SU-DHL-6 (cell line): ENCODE measurements at regions not wholly inside any gene's neighbourhood (a gene's known extent, or its start where the extent isn't known, plus 50 kb on each side); places are given as distances from the start of the nearest gene placed in this dataset.

ENCODE experiments used
- EZH2phosphoT487 ChIP-seq: fragments of 200-600 bp; sonication (generic), shearing (Covaris generic); conservative IDR thresholded peaks from 2 replicates; pipeline ENCODE4 v1.6.1; 2018; ENCODE audit warnings: mild to moderate bottlenecking, antibody characterized with exemption, low read length, moderate library complexity, mixed read lengths
- TF ChIP-seq, protein P1 (sequence below): fragments of 200-600 bp; sonication (generic); IDR thresholded peaks from one replicate; pipeline ENCODE4 v1.5.1; 2017; ENCODE audit warnings: antibody characterized with exemption, mild to moderate bottlenecking, low read length, moderate library complexity; ENCODE audit not compliant: insufficient read depth, poor library complexity, severe bottlenecking

DNA sequence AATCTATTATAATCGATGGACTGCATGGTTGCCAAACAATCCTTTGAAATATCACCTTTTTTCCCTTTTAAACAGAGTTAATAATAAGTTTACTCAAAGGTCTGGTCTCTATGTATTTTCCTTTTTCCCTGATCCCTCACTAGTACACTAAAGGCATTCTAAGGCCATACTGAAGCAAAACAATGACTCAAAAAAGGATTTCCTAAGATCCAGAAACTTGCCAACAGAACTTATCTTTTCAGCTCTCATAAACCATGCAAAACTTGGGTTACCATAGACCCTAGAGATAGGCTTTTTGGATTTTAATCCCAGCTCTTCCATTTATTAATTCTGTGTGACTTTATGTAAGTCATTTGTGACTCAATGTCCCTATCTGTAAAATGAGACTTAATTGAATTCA, 77.1 kb downstream of the IFI44 start:
- TF ChIP-seq EZH2phosphoT487, result no peak
- TF ChIP-seq, protein P1, sequence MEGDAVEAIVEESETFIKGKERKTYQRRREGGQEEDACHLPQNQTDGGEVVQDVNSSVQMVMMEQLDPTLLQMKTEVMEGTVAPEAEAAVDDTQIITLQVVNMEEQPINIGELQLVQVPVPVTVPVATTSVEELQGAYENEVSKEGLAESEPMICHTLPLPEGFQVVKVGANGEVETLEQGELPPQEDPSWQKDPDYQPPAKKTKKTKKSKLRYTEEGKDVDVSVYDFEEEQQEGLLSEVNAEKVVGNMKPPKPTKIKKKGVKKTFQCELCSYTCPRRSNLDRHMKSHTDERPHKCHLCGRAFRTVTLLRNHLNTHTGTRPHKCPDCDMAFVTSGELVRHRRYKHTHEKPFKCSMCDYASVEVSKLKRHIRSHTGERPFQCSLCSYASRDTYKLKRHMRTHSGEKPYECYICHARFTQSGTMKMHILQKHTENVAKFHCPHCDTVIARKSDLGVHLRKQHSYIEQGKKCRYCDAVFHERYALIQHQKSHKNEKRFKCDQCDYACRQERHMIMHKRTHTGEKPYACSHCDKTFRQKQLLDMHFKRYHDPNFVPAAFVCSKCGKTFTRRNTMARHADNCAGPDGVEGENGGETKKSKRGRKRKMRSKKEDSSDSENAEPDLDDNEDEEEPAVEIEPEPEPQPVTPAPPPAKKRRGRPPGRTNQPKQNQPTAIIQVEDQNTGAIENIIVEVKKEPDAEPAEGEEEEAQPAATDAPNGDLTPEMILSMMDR, result no peak
